PFSK-1 (cell line): ENCODE measurements at regions not wholly inside any gene's neighbourhood (a gene's known extent, or its start where the extent isn't known, plus 50 kb on each side); places are given as distances from the start of the nearest gene placed in this dataset.

Experiments
- FOXP2 ChIP-seq: optimal IDR thresholded peaks from 2 replicates; pipeline ENCODE3; 2011; ENCODE audit warnings: borderline replicate concordance, control low read depth, inconsistent platforms; ENCODE audit not compliant: insufficient read depth; ENCODE audit errors: extremely low read length, extremely low read depth
- POLR2AphosphoS5 ChIP-seq: IDR thresholded peaks from 2 replicates; pipeline ENCODE4 v1.6.1; 2012; ENCODE audit warnings: low read depth, mild to moderate bottlenecking, control low read depth, low read length, moderate library complexity
- SIN3A ChIP-seq: IDR thresholded peaks from 2 replicates; pipeline ENCODE4 v1.6.1; 2012; ENCODE audit warnings: mild to moderate bottlenecking, low read length, moderate library complexity, borderline replicate concordance; ENCODE audit not compliant: insufficient read depth
- TAF1 ChIP-seq: IDR thresholded peaks from 2 replicates; pipeline ENCODE4 v1.6.1; 2012; ENCODE audit warnings: low read length, control low read depth, borderline replicate concordance; ENCODE audit not compliant: insufficient read depth
- TF ChIP-seq, protein P1 (sequence below), 2 experiments: IDR thresholded peaks; 2 replicates each; pipeline versions ENCODE4 v1.6.1 to v1.8.0; 2011 to 2012; ENCODE audit warnings: low read depth in 2 of 2, low read length in 2 of 2, control low read depth in 1 of 2, inconsistent platforms in 1 of 2, mild to moderate bottlenecking in 1 of 2, moderate library complexity in 1 of 2; ENCODE audit not compliant: insufficient read depth in 1 of 2

DNA sequence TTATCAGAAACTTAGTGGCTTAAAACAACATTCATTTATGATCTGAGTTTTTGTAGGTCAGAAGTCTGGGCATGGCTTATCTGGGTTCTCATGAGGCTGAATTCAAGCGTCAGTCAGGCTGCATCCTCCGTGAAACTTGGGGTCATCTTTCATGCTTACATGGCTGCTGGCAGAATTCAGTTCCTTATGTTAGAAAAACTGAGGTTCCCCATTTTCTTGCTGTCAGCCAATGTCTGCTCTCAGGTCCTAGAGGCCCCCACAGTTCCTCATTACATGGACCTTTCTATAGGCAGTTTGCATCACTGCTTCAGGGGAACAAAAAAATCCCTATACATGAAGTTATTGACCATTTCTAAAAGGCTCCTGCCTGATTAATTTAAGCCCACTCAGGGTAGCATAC, 83.8 kb upstream of the NMUR2 start:
- TF ChIP-seq POLR2AphosphoS5 (no peak), FOXP2 (no peak), SIN3A (no peak)

DNA sequence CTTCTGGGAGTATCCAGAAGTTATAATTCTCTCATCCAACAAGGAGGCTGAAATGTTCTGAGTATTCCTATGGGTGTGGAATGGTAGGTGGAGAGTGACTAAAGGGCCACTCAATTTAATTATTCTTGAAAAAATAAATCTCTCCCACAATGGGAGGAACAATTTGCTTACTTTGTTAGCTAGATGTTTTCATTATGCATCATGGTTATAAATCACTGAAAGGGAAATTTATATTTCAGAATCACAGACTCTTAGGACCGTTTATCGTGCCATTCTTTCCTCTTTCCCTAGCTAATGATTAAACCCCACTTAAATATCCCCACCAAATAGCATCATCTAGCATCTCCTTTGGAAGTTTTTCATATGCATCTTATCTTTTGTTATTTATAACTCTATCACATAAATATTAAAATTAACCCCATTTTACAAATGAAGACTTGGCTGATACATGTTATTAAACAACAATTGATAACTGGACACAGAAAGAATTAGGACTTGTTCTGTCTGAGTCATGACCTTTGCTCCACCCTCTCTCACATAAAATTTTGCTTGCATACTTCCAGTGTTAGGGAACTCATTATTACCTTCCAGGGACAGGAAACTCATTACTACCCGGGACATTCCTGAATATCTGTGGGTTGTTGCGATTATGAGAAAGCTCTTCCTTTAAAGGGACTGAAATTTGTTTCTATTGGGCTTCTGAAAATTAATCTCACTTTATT, 94.9 kb upstream of the NMUR2 start:
- TF ChIP-seq, protein P1, sequence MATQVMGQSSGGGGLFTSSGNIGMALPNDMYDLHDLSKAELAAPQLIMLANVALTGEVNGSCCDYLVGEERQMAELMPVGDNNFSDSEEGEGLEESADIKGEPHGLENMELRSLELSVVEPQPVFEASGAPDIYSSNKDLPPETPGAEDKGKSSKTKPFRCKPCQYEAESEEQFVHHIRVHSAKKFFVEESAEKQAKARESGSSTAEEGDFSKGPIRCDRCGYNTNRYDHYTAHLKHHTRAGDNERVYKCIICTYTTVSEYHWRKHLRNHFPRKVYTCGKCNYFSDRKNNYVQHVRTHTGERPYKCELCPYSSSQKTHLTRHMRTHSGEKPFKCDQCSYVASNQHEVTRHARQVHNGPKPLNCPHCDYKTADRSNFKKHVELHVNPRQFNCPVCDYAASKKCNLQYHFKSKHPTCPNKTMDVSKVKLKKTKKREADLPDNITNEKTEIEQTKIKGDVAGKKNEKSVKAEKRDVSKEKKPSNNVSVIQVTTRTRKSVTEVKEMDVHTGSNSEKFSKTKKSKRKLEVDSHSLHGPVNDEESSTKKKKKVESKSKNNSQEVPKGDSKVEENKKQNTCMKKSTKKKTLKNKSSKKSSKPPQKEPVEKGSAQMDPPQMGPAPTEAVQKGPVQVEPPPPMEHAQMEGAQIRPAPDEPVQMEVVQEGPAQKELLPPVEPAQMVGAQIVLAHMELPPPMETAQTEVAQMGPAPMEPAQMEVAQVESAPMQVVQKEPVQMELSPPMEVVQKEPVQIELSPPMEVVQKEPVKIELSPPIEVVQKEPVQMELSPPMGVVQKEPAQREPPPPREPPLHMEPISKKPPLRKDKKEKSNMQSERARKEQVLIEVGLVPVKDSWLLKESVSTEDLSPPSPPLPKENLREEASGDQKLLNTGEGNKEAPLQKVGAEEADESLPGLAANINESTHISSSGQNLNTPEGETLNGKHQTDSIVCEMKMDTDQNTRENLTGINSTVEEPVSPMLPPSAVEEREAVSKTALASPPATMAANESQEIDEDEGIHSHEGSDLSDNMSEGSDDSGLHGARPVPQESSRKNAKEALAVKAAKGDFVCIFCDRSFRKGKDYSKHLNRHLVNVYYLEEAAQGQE (IDR thresholded peaks at IDR 0.05; ENCODE audit: insufficient read depth in 1 of 2, low read depth in 2 of 2, low read length in 2 of 2), result no peak
- no peak for TF ChIP-seq POLR2AphosphoS5
- no peak for TF ChIP-seq TAF1
- no peak for TF ChIP-seq SIN3A
- no peak for TF ChIP-seq FOXP2

DNA sequence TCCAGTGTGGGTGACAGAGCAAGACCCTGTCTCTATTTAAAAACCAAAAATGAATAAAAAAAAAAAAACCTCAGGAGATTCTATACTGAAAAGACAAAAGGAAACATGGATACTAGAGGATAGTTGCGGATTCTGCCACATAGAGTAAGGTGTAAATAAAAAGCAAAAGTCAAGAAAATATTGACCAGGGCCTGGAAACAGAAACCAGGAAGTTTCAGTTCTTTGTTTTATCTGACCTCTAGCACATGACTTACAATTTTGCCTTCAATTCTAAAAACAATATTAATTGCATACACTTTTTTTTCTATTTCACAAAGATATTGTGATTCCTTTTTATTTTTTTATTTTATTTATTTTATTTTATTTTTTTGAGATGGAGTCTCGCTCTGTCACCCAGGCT, 96.2 kb upstream of the NMUR2 start:
- TF ChIP-seq SIN3A, result no peak
- no peak for TF ChIP-seq POLR2AphosphoS5
- no peak for TF ChIP-seq TAF1
- TF ChIP-seq, protein P1 (IDR thresholded peaks at IDR 0.05; ENCODE audit: insufficient read depth in 1 of 2, low read depth in 2 of 2, low read length in 2 of 2), result no peak
- no peak for TF ChIP-seq FOXP2

DNA sequence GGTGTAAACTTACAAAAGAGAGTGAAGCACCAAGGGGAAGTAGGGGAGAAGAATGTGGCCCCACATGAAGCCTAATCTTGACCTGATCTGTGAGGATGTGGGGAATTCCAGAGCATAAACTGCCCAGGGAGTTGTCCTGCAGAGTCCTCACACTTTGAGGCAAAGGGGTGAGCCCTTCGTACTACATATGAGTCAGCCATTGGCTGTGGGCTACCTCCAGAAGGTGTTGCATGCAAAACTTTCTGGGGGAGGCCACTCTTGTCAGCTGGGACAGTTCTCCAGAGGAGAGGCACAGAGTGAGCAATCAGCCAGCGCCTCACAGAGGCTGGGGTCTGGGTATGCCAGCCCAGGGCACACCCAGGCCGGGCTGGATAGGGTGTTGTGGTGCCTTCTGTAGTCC, 98.1 kb upstream of the NMUR2 start:
- no peak for TF ChIP-seq POLR2AphosphoS5
- no peak for TF ChIP-seq SIN3A
- no peak for TF ChIP-seq FOXP2
- no peak for TF ChIP-seq TAF1
- TF ChIP-seq, protein P1 (IDR thresholded peaks at IDR 0.05; ENCODE audit: insufficient read depth in 1 of 2, low read depth in 2 of 2, low read length in 2 of 2), result no peak

DNA sequence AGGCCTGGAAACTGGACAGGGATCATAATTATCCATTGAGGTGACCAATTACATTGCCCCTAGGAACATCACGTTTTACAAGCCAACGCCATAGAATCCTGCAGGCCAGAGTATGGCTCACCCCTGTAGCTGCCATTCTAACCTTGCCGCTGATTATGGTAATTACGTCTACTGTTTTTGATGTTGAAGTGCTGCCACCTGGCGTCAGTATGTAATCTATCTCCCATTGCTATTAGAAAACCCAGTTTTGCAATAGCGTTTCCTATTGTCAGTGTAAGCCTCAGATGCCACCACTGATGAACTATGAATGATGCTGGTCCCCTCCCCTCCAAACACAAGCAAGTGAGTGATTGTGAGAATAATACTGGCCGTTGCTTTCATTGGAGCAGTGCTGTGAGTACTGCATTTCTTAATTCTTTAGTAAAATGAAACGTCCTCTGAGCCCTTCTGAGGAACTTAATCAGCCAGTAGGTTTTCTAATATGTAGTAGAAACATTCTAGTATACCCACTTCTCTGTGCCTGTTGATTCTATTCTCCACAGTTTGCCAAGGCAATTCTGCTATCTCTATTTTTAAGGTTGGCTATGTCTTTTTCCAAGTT, 100.5 kb upstream of the NMUR2 start:
- TF ChIP-seq TAF1 (no peak), POLR2AphosphoS5 (no peak), FOXP2 (no peak), SIN3A (no peak)
- TF ChIP-seq, protein P1 (IDR thresholded peaks at IDR 0.05; ENCODE audit: insufficient read depth in 1 of 2, low read depth in 2 of 2, low read length in 2 of 2), result no peak
